Suprapubic skin (tissue), 4 donors: ENCODE measurements at regions not wholly inside any gene's neighbourhood (a gene's known extent, or its start where the extent isn't known, plus 50 kb on each side); places are given as distances from the start of the nearest gene placed in this dataset.

Experiments used
- DNase-seq, 2 donors: peaks; one replicate each; pipeline ENCODE4 v3.0.0-alpha.2; 2019; ENCODE audit warnings: low spot score in 2 of 2
- H3K27ac ChIP-seq: fragments of 200-600 bp; sonication (generic); one replicate; pipeline ENCODE4 v1.5.1; 2019
- H3K27me3 ChIP-seq: fragments of 200-600 bp; sonication (generic); one replicate; pipeline ENCODE4 v1.5.1; 2019
- H3K36me3 ChIP-seq: fragments of 200-600 bp; sonication (generic); one replicate; pipeline ENCODE4 v1.5.1; 2019
- H3K4me1 ChIP-seq: fragments of 200-600 bp; sonication (generic); one replicate; pipeline ENCODE4 v1.5.1; 2019
- H3K4me3 ChIP-seq: fragments of 200-600 bp; sonication (generic); one replicate; pipeline ENCODE4 v1.5.1; 2019; ENCODE audit warnings: mild to moderate bottlenecking
- H3K9me3 ChIP-seq: fragments of 200-600 bp; sonication (generic); one replicate; pipeline ENCODE4 v1.5.1; 2019
- EP300 ChIP-seq: sonication (generic); formaldehyde crosslinking; IDR thresholded peaks from one replicate; pipeline ENCODE4 v1.6.1; 2017; ENCODE audit warnings: antibody characterized with exemption
- POLR2A ChIP-seq, 2 donors: fragments of 450-650 bp; IDR thresholded peaks; one replicate each; pipeline ENCODE4 v1.6.1; 2017; ENCODE audit warnings: antibody characterized with exemption in 2 of 2, mild to moderate bottlenecking in 2 of 2, moderate library complexity in 2 of 2
- POLR2AphosphoS5 ChIP-seq, 3 donors: sonication (generic); formaldehyde crosslinking; IDR thresholded peaks; one replicate each; pipeline ENCODE4 v1.6.1; 2017; ENCODE audit warnings: antibody characterized with exemption in 3 of 3
- WGBS: methylation state at CpG from one replicate; pipeline ENCODE4 v1.1.5; 2018; 5-methylcytosine and 5-hydroxymethylcytosine counted together
- TF ChIP-seq, protein P1 (sequence below), 2 donors: fragments of 200-600 bp in 1 of 2; fragments of 450-650 bp in 1 of 2; sonication (generic) in 1 of 2; IDR thresholded peaks; one replicate each; pipeline ENCODE4 v1.5.1; 2016 to 2019; ENCODE audit warnings: antibody characterized with exemption in 2 of 2, mild to moderate bottlenecking in 1 of 2, moderate library complexity in 1 of 2

DNA sequence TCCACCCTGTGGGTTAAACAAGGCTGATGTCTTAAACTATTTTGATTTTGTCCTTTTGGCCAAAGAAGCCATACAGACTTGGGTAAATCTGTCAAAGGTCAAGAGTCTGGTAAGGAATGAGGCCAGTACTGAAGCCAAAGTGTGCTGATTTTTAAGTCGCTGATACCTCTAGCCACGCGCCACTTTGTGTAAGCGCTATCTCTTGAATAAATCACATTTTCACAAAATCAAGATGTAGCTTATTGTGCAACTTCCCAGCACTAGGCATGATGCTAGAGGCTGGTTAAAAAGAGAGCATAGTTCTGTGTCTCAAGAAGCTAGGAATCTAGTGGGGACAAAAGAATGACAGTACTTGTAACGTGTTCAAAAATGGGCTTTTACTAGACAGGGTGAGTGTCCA lies 510.6 kb upstream of the RAB6C start:
- 60% methylated on average over 5 of the region's 5 CpGs for WGBS
- no peak for DNase-seq
- Histone ChIP-seq H3K9me3 (no peaks in the 10 kb centered on the region), H3K27me3 (no peaks in the 10 kb centered on the region), H3K4me1 (no peaks in the 10 kb centered on the region), H3K4me3 (no peak overlapping the region), H3K36me3 (no peaks in the 10 kb centered on the region), H3K27ac (no peak overlapping the region)
- TF ChIP-seq EP300: no peak
- no peak for TF ChIP-seq POLR2AphosphoS5 (IDR thresholded peaks at IDR 0.05)
- TF ChIP-seq, protein P1, sequence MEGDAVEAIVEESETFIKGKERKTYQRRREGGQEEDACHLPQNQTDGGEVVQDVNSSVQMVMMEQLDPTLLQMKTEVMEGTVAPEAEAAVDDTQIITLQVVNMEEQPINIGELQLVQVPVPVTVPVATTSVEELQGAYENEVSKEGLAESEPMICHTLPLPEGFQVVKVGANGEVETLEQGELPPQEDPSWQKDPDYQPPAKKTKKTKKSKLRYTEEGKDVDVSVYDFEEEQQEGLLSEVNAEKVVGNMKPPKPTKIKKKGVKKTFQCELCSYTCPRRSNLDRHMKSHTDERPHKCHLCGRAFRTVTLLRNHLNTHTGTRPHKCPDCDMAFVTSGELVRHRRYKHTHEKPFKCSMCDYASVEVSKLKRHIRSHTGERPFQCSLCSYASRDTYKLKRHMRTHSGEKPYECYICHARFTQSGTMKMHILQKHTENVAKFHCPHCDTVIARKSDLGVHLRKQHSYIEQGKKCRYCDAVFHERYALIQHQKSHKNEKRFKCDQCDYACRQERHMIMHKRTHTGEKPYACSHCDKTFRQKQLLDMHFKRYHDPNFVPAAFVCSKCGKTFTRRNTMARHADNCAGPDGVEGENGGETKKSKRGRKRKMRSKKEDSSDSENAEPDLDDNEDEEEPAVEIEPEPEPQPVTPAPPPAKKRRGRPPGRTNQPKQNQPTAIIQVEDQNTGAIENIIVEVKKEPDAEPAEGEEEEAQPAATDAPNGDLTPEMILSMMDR (IDR thresholded peaks at IDR 0.05): no peak
- no peak for TF ChIP-seq POLR2A (IDR thresholded peaks at IDR 0.05)

DNA sequence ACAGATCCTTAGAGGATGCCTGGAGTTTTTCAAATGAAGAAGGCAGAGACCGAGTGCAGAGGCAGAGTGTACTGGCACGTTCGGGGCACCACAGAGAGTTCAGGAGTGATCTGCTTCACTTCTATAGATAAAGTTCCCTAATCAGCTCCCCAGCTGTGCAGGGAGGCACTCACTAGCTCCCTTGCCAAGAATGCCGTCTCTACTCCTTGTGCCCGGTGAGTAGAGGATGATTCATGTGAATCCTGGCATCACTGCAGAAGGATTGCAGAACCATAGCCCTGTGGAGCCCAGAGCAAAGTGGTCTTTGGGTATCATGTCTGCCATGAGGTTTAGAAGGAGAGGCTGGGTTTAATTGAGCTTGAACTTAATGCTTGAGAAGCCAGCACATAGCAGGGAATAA lies 510.1 kb upstream of the RAB6C start:
- Histone ChIP-seq H3K4me1 (no peaks in the 10 kb centered on the region), H3K27me3 (no peaks in the 10 kb centered on the region), H3K27ac (no peak overlapping the region), H3K36me3 (no peaks in the 10 kb centered on the region), H3K9me3 (no peaks in the 10 kb centered on the region), H3K4me3 (no peak overlapping the region)
- 35% methylated on average over 5 of the region's 5 CpGs for WGBS
- no peak for TF ChIP-seq POLR2AphosphoS5 (IDR thresholded peaks at IDR 0.05)
- TF ChIP-seq POLR2A (IDR thresholded peaks at IDR 0.05): no peak
- TF ChIP-seq EP300: no peak
- TF ChIP-seq, protein P1 (IDR thresholded peaks at IDR 0.05): no peak
- no peak for DNase-seq

DNA sequence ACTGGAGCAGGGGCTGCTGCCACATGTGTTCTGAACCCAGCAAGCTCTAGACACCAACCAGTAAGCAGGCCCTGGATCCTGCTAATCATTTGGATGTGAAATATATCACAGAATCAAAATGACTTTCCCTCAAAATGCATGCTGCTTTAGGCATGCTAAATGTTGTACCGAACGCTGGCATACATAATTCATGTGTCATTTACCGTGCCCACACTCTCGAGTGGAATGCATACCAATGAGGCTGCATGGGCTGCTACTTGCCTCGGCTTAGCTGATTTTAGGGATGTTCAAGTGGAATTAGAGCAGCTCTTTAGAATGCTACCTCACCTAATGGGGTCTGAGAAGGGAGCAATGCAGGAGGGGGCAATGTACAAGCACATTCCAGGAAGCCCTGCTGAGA lies 509.6 kb upstream of the RAB6C start:
- Histone ChIP-seq H3K4me3 (no peak overlapping the region), H3K27ac (no peak overlapping the region), H3K9me3 (no peaks in the 10 kb centered on the region), H3K4me1 (no peaks in the 10 kb centered on the region), H3K36me3 (no peaks in the 10 kb centered on the region), H3K27me3 (no peaks in the 10 kb centered on the region)
- TF ChIP-seq POLR2AphosphoS5 (IDR thresholded peaks at IDR 0.05): no peak
- TF ChIP-seq POLR2A (IDR thresholded peaks at IDR 0.05): no peak
- TF ChIP-seq, protein P1 (IDR thresholded peaks at IDR 0.05): no peak
- no peak for TF ChIP-seq EP300
- no peak for DNase-seq
- 49% methylated on average over 5 of the region's 5 CpGs for WGBS

DNA sequence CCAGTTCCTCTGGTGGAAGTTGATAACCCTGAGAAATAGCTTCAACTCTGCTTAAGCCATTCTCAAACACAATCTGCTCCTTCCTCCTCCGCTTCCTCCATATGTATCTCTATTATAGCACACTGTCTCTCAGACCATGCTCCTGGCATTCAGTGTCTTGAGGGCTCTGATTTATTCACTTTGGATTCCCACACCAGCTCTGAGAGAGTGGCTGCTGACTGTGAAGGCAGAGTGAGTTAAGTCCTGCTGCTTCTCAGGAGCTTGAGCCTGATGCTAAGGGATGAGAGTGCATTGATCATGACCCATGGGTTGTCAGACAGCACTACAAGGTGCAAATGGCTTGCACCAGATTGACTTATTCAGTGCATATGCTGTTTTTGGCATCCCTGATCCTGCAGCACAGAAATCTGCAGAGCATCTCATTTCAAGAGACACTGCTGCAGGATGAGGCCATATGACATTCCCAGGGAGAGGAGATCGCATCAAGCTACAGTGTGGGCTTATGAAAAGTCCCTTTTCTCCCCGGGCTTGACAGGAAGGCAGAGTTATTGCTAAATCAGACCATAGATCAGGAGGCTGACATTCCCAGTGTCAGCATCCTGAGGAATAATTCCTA lies 500.5 kb upstream of the RAB6C start:
- Histone ChIP-seq H3K9me3 (no peaks in the 10 kb centered on the region), H3K27ac (no peak overlapping the region), H3K4me3 (no peak overlapping the region), H3K27me3 (no peaks in the 10 kb centered on the region), H3K4me1 (no peaks in the 10 kb centered on the region), H3K36me3 (no peaks in the 10 kb centered on the region)
- 72% methylated on average over 3 of the region's 3 CpGs for WGBS
- TF ChIP-seq, protein P1 (IDR thresholded peaks at IDR 0.05): no peak
- TF ChIP-seq EP300: no peak
- TF ChIP-seq POLR2A (IDR thresholded peaks at IDR 0.05): no peak
- TF ChIP-seq POLR2AphosphoS5 (IDR thresholded peaks at IDR 0.05): no peak
- DNase-seq: no peak

DNA sequence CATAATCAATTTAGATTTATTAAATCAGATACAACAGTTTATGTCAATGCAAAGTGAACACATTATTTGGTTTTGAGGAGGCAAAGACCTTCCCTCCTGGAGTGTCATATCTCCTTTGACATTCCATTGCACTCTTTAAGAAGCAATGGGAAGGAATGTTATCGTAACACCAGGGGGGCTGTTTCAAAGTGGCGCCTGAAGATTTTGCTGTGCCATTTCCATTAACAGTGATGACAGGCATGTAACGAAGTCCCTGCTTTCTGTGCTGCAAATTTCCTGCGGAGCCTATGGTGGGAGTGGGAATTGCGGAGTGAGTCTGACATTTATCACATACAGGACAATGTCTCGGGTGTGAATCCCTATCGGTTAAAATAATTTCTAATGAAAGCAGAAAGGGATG lies 499.6 kb upstream of the RAB6C start:
- no peaks in the 10 kb centered on the region for H3K9me3 ChIP-seq
- WGBS: 78% methylated on average over 7 of the region's 7 CpGs

GRCh38 chr2:129480790-129481189 lies 498.7 kb upstream of the RAB6C start:
- Histone ChIP-seq H3K27ac (no peak overlapping the region), H3K4me1 (no peaks in the 10 kb centered on the region), H3K36me3 (no peaks in the 10 kb centered on the region), H3K27me3 (no peaks in the 10 kb centered on the region), H3K9me3 (no peaks in the 10 kb centered on the region), H3K4me3 (no peak overlapping the region)
- WGBS: 60% methylated on average over 3 of the region's 3 CpGs
- TF ChIP-seq POLR2A (IDR thresholded peaks at IDR 0.05) (no peak), EP300 (no peak), POLR2AphosphoS5 (IDR thresholded peaks at IDR 0.05) (no peak)
- TF ChIP-seq, protein P1 (IDR thresholded peaks at IDR 0.05): no peak
- DNase-seq: no peak

More for the DNA sequence above, 499.6 kb upstream of the RAB6C start:
- Histone ChIP-seq H3K36me3 (no peaks in the 10 kb centered on the region), H3K27ac (no peak overlapping the region), H3K4me3 (no peak overlapping the region), H3K27me3 (no peaks in the 10 kb centered on the region), H3K4me1 (no peaks in the 10 kb centered on the region)
- TF ChIP-seq POLR2AphosphoS5 (IDR thresholded peaks at IDR 0.05) (no peak), EP300 (no peak), POLR2A (IDR thresholded peaks at IDR 0.05) (no peak)
- DNase-seq: no peak
